Psoas muscle (tissue), 7 donors: ENCODE measurements at regions not wholly inside any gene's neighbourhood (a gene's known extent, or its start where the extent isn't known, plus 50 kb on each side); places are given as distances from the start of the nearest gene placed in this dataset.

Source experiments
- ATAC-seq, 4 donors: fragments of 200-7000 bp; cut with Tn5 transposase; one replicate each; pipeline ENCODE4 v1.9.1; 2020; ENCODE audit warnings: moderate library complexity in 3 of 4, mild to moderate bottlenecking in 2 of 4
- DNase-seq, 2 donors: peaks; one replicate each; pipeline ENCODE4 v3.0.0-alpha.2; 2020
- H3K27ac ChIP-seq: fragments of 200-600 bp; one replicate; pipeline ENCODE4 v1.8.0; 2022
- H3K27me3 ChIP-seq, 3 donors: fragments of 200-600 bp in 1 of 3; one replicate each; pipeline versions ENCODE4 v1.6.1 to v1.8.0; 2013 to 2022; ENCODE audit warnings: low read length in 2 of 3, mild to moderate bottlenecking in 2 of 3, moderate library complexity in 1 of 3; ENCODE audit not compliant: insufficient read depth in 3 of 3
- H3K36me3 ChIP-seq, 2 donors: fragments of 200-600 bp in 1 of 2; one replicate each; pipeline versions ENCODE4 v1.6.1 to v1.8.0; 2013 to 2022; ENCODE audit warnings: low read depth in 1 of 2, mild to moderate bottlenecking in 1 of 2, moderate library complexity in 1 of 2; ENCODE audit not compliant: insufficient read depth in 1 of 2
- H3K4me1 ChIP-seq: fragments of 200-600 bp; one replicate; pipeline ENCODE4 v1.8.0; 2022
- H3K4me3 ChIP-seq: fragments of 200-600 bp; one replicate; pipeline ENCODE4 v1.8.0; 2022; ENCODE audit warnings: mild to moderate bottlenecking
- H3K9me3 ChIP-seq: fragments of 200-600 bp; one replicate; pipeline ENCODE4 v1.8.0; 2022
- CTCF ChIP-seq: fragments of 200-600 bp; IDR thresholded peaks from one replicate; pipeline ENCODE4 v1.8.0; 2022; ENCODE audit warnings: antibody characterized with exemption
- WGBS, 3 donors: extraction: QIAGEN DNeasy Blood & Tissue Kit; methylation state at CpG; one replicate each; pipeline versions ENCODE4 v1.1.6 to v1.1.7; 2013; 5-methylcytosine and 5-hydroxymethylcytosine counted together
- intact Hi-C, 2 donors: fragments of 100-400 bp; cut with DNase I; formaldehyde crosslinking; loops; one replicate each; pipeline versions ENCODE4 v1.11.0 to v1.14.2; 2022
- donor health status: healthy with polysubstance abuse.
- donor health status: DM: no; HTN: no; CAD: no; lungs with moderate emphysema.
- donor health status: Bipolar disorder and iron deficiency.
- donor health status: healthy.
- donor health status: DM: yes; HTN: yes; CAD: no.
- donor health status: DM: no; HTN: no; CAD: no.
- donor health status: DM: yes; HTN: yes; CAD: no.

- ATAC-seq: no peak
Measured at GRCh38 chr2:212667751-212668316, 129.2 kb upstream of the ERBB4 start.

DNA sequence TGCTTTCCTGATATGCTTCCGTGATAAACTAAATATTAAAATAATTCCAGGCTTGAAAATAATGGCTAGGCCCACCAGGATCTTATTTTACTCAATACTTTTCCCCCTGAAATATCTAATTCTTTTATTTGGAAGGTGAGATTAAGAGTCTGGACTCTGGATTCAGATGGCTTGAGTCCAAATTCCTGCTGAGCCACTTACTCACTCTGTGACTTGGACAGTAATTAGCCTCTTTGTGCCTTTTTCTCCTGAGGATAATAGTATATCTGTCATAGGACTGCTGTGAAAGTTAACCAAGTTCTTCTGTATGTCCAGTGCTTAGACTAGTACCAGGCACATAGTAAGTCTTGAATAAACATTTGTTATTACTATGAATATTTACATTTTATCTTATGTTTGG lies 127.3 kb upstream of the ERBB4 start:
- no peak for TF ChIP-seq CTCF
- ATAC-seq (no peak), DNase-seq (no peak)
- H3K27me3 ChIP-seq: no peaks in the 10 kb centered on the region
- no peak overlapping the region for H3K27ac ChIP-seq
- no peaks in the 10 kb centered on the region for H3K4me1 ChIP-seq
- H3K36me3 ChIP-seq: no peaks in the 10 kb centered on the region
- intact Hi-C loops: no loop called here
- no peak overlapping the region for H3K4me3 ChIP-seq
- H3K9me3 ChIP-seq: no peaks in the 10 kb centered on the region
- 79 to 91% (median 81%) methylated on average over 1 of the region's 1 CpG for WGBS, 3 donors

More at GRCh38 chr2:212667751-212668316, 129.2 kb upstream of the ERBB4 start:
- Histone ChIP-seq H3K27me3 (no peaks in the 10 kb centered on the region), H3K4me1 (no peaks in the 10 kb centered on the region), H3K36me3 (no peaks in the 10 kb centered on the region), H3K27ac (no peak overlapping the region), H3K4me3 (no peak overlapping the region), H3K9me3 (no peaks in the 10 kb centered on the region)
- no peak for DNase-seq
- intact Hi-C loops: no loop called here
- TF ChIP-seq CTCF: no peak

GRCh38 chr2:212659441-212659840 lies 120.8 kb upstream of the ERBB4 start:
- 53 to 63% (median 61%) methylated on average over 3 of the region's 3 CpGs for WGBS, 3 donors
- DNase-seq (no peak), ATAC-seq (no peak)
- Histone ChIP-seq H3K4me3 (no peak overlapping the region), H3K4me1 (no peaks in the 10 kb centered on the region), H3K27me3 (no peaks in the 10 kb centered on the region), H3K27ac (no peak overlapping the region), H3K9me3 (peaks cover 8% of the 10 kb centered on the region), H3K36me3 (no peaks in the 10 kb centered on the region)
- no peak for TF ChIP-seq CTCF
- intact Hi-C loops: no loop called here

DNA sequence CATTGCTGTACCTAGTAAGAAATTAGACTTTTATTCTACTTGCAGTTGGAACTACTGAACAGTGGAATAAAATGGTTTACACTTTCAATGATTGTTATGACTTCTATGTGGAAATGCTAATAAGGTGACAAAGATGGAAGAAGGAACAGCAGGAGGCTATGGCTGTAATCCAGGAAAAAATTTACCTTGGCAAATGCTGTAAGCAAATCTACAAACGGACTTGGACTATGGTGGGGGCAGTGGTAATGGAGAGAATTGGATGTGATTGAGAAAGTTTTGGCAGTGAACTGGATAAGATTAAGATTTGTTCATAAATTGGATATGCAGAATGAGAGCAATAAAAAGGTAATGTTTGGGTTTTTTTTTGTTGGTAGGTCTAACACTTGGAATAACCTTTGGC lies 111.0 kb upstream of the ERBB4 start:
- WGBS, 3 donors: 10 to 25% (median 23%) methylated on average over 1 of the region's 1 CpG
- DNase-seq (no peak), ATAC-seq (no peak)
- no peaks in the 10 kb centered on the region for H3K36me3 ChIP-seq
- H3K9me3 ChIP-seq: no peaks in the 10 kb centered on the region
- H3K4me3 ChIP-seq: no peak overlapping the region
- no peaks in the 10 kb centered on the region for H3K27me3 ChIP-seq
- intact Hi-C loops: no loop called here
- no peak for TF ChIP-seq CTCF
- H3K4me1 ChIP-seq: no peaks in the 10 kb centered on the region
- H3K27ac ChIP-seq: no peak overlapping the region

DNA sequence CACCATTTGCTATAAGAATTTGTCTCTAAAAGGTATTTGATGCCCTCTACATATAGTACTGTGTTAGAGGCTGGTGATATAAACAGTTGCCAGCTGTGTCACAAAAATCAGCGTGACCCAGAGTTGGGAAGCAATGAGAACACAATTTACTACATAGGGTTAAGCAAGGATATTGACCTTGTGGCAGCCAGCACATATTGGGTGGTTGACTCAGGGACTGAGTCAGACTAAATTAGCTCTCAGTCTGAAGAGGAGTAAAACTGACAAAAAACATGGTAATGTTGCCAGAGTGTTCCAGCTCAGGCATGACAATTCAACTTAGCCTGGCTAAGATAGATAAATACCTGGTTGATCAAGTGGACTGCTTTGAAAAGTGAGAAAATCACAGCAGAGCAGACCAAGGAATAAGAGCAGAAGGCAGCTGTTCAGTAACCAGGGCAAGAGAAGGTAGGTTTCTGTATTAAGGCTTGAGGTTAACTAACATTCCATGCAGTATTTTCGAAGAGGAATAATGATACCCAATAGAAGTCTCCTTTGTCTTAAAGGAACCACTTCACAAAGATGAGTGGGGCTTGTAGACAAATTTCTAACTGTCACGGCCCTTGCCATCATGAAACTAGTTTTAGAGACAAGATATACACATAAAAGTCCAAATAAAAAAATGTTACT lies 108.2 kb upstream of the ERBB4 start:
- Histone ChIP-seq H3K4me1 (no peaks in the 10 kb centered on the region), H3K36me3 (no peaks in the 10 kb centered on the region), H3K4me3 (no peak overlapping the region), H3K27me3 (no peaks in the 10 kb centered on the region), H3K27ac (no peak overlapping the region), H3K9me3 (no peaks in the 10 kb centered on the region)
- DNase-seq: no peak
- no peak for TF ChIP-seq CTCF
- 34 to 51% (median 37%) methylated on average over 3 of the region's 3 CpGs for WGBS, 3 donors
- intact Hi-C loops: no loop called here
- ATAC-seq: peak in 1 of 4 donors; percentile 39
